Glutamatergic neuron (in vitro differentiated cells): ENCODE measurements at regions not wholly inside any gene's neighbourhood (a gene's known extent, or its start where the extent isn't known, plus 50 kb on each side); places are given as distances from the start of the nearest gene placed in this dataset.

Experiments
- DNase-seq: peaks from one replicate; pipeline ENCODE4 v3.0.0; 2022
- H3K27ac Mint-ChIP-seq: one replicate; pipeline ENCODE4 v1.8.0; 2020; ENCODE audit warnings: mild to moderate bottlenecking, mixed read lengths, inconsistent platforms; ENCODE audit not compliant: unreplicated experiment
- H3K27me3 Mint-ChIP-seq: one replicate; pipeline ENCODE4 v1.8.0; 2020; ENCODE audit warnings: mild to moderate bottlenecking, moderate library complexity, mixed read lengths, inconsistent platforms; ENCODE audit not compliant: unreplicated experiment
- H3K36me3 Mint-ChIP-seq: one replicate; pipeline ENCODE4 v1.8.0; 2020; ENCODE audit warnings: mild to moderate bottlenecking, mixed read lengths, inconsistent platforms; ENCODE audit not compliant: unreplicated experiment
- H3K4me1 Mint-ChIP-seq: one replicate; pipeline ENCODE4 v1.8.0; 2020; ENCODE audit warnings: mild to moderate bottlenecking, low read depth, mixed read lengths, inconsistent platforms; ENCODE audit not compliant: unreplicated experiment
- H3K4me3 Mint-ChIP-seq: one replicate; pipeline ENCODE4 v1.8.0; 2020; ENCODE audit warnings: mild to moderate bottlenecking, mixed read lengths, inconsistent platforms; ENCODE audit not compliant: unreplicated experiment
- H3K9me3 Mint-ChIP-seq: one replicate; pipeline ENCODE4 v1.8.0; 2020; ENCODE audit warnings: mild to moderate bottlenecking, moderate library complexity, mixed read lengths, inconsistent platforms; ENCODE audit not compliant: unreplicated experiment
- CTCF ChIP-seq: fragments of 200-600 bp; sonication (generic); IDR thresholded peaks from one replicate; pipeline ENCODE4 v1.5.0; 2021; ENCODE audit not compliant: partially characterized antibody, unreplicated experiment

GRCh38 chr5:16013334-16014065 lies 166.1 kb downstream of the MARCHF11 start:
- H3K4me3 Mint-ChIP-seq, result no peak overlapping the region
- peaks cover 4% of the 10 kb centered on the region for H3K36me3 Mint-ChIP-seq
- H3K9me3 Mint-ChIP-seq, result peaks cover 3% of the 10 kb centered on the region
- H3K4me1 Mint-ChIP-seq, result no peaks in the 10 kb centered on the region
- TF ChIP-seq CTCF, result no peak
- peaks cover 4% of the 10 kb centered on the region for H3K27me3 Mint-ChIP-seq
- DNase-seq, result no peak
- H3K27ac Mint-ChIP-seq, result no peak overlapping the region

GRCh38 chr5:16009256-16009655 lies 170.3 kb downstream of the MARCHF11 start:
- Mint-ChIP-seq H3K4me1 (no peaks in the 10 kb centered on the region), H3K4me3 (no peak overlapping the region), H3K36me3 (peaks cover 4% of the 10 kb centered on the region), H3K9me3 (peaks cover 3% of the 10 kb centered on the region), H3K27ac (no peak overlapping the region), H3K27me3 (peaks cover 4% of the 10 kb centered on the region)
- TF ChIP-seq CTCF, result no peak
- no peak for DNase-seq

- Mint-ChIP-seq H3K36me3 (peaks cover 4% of the 10 kb centered on the region), H3K27me3 (peaks cover 2% of the 10 kb centered on the region), H3K27ac (no peak overlapping the region), H3K4me1 (no peaks in the 10 kb centered on the region), H3K9me3 (peaks cover 7% of the 10 kb centered on the region), H3K4me3 (no peak overlapping the region)
- TF ChIP-seq CTCF, result no peak
- no peak for DNase-seq
Measured at GRCh38 chr5:16007750-16008415, 171.7 kb downstream of the MARCHF11 start.

GRCh38 chr5:16005225-16005624 lies 174.4 kb downstream of the MARCHF11 start:
- no peak for TF ChIP-seq CTCF
- H3K36me3 Mint-ChIP-seq, result peaks cover 3% of the 10 kb centered on the region
- no peak for DNase-seq
- no peaks in the 10 kb centered on the region for H3K4me1 Mint-ChIP-seq
- peaks cover 2% of the 10 kb centered on the region for H3K27me3 Mint-ChIP-seq
- H3K27ac Mint-ChIP-seq, result no peak overlapping the region
- peaks cover 4% of the 10 kb centered on the region for H3K9me3 Mint-ChIP-seq
- no peak overlapping the region for H3K4me3 Mint-ChIP-seq

GRCh38 chr5:16000056-16000455 lies 179.5 kb downstream of the MARCHF11 start:
- no peaks in the 10 kb centered on the region for H3K27me3 Mint-ChIP-seq
- H3K9me3 Mint-ChIP-seq, result peaks cover 4% of the 10 kb centered on the region
- H3K4me1 Mint-ChIP-seq, result no peaks in the 10 kb centered on the region
- no peaks in the 10 kb centered on the region for H3K36me3 Mint-ChIP-seq
- no peak overlapping the region for H3K27ac Mint-ChIP-seq
- no peak overlapping the region for H3K4me3 Mint-ChIP-seq
- no peak for DNase-seq
- TF ChIP-seq CTCF, result no peak
